HCT116 (cell line): ENCODE measurements at regions not wholly inside any gene's neighbourhood (a gene's known extent, or its start where the extent isn't known, plus 50 kb on each side); places are given as distances from the start of the nearest gene placed in this dataset.

ENCODE experiments used
- ATAC-seq: fragments of 200-7000 bp; cut with Tn5 transposase; 2 replicates; pipeline ENCODE4 v1.9.1; 2020; ENCODE audit warnings: mild to moderate bottlenecking, moderate library complexity
- BruUV-seq: library from RNA; stranded (reverse); fragments of 400-500 nt; replicated peaks from 2 replicates; lab custom pipeline; 2021; lab: Mats Ljungman, UMichigan
- CTCF ChIA-PET: fragments of 300-600 bp; sonication (Branson Sonifier 250); formaldehyde crosslinking; loops from one replicate; lab custom pipeline; 2021; ENCODE audit warnings: antibody characterized with exemption; lab: Charles Lee
- POLR2A ChIA-PET: fragments of 300-600, 350-600 bp; sonication (Branson Sonifier 250); formaldehyde crosslinking; loops from one replicate; lab custom pipeline; 2021; ENCODE audit warnings: antibody characterized with exemption; lab: Charles Lee
- RAD21 ChIA-PET, 2 experiments: fragments of 300-600 bp; sonication (Branson Sonifier 250); formaldehyde crosslinking; loops; one replicate each; lab custom pipeline; 2023; ENCODE audit warnings: low total read pairs in 2 of 2; ENCODE audit not compliant: uncharacterized antibody in 2 of 2, unreplicated experiment in 2 of 2, low non-redundant PET in 1 of 2; lab: Charles Lee
- DNase-seq: peaks from one replicate; pipeline ENCODE4 v3.0.0-alpha.2; 2010; ENCODE audit warnings: low read depth, low spot score
- H2AFZ ChIP-seq: fragments of 200-600 bp; shearing (Covaris generic), sonication (generic); 2 replicates; pipeline ENCODE4 v1.6.1; 2017; ENCODE audit warnings: low read depth, mixed run types, mixed read lengths, antibody characterized with exemption, low read length; ENCODE audit not compliant: poor library complexity, severe bottlenecking
- H3K27ac ChIP-seq: 2 replicates; pipeline ENCODE4 v1.5.1; 2012; ENCODE audit warnings: low read depth, low read length
- H3K27me3 ChIP-seq: fragments of 200-600 bp; sonication (generic); 2 replicates; pipeline ENCODE4 v1.6.1; 2016; ENCODE audit warnings: mixed run types, low read length, mixed read lengths; ENCODE audit not compliant: insufficient read depth
- H3K36me3 ChIP-seq, 2 experiments: fragments of 200-500 bp in 1 of 2; fragments of 200-600 bp in 1 of 2; sonication (Bioruptor generic) in 1 of 2; sonication (generic) in 1 of 2; 2 replicates each; pipeline versions ENCODE4 v1.5.1 to v1.6.1; 2014 to 2016; ENCODE audit warnings: low read length in 2 of 2, inconsistent platforms in 1 of 2, mixed read lengths in 1 of 2, mixed run types in 1 of 2; ENCODE audit not compliant: insufficient read depth in 2 of 2, control insufficient read depth in 1 of 2
- H3K4me1 ChIP-seq, 2 experiments: fragments of 200-600 bp in 1 of 2; sonication (generic) in 1 of 2; 2 replicates each; pipeline versions ENCODE4 v1.5.1 to v1.6.1; 2012 to 2017; ENCODE audit warnings: low read length in 2 of 2, inconsistent platforms in 1 of 2, mild to moderate bottlenecking in 1 of 2, mixed read lengths in 1 of 2, mixed run types in 1 of 2, moderate library complexity in 1 of 2; ENCODE audit not compliant: insufficient read depth in 2 of 2, control insufficient read depth in 1 of 2
- H3K4me2 ChIP-seq: fragments of 200-600 bp; sonication (generic); 2 replicates; pipeline ENCODE4 v1.6.1; 2017; ENCODE audit warnings: mixed run types, low read length, mixed read lengths
- H3K4me3 ChIP-seq, 2 experiments: fragments of 200-600 bp in 1 of 2; sonication (generic) in 1 of 2; replicated peaks in 1 of 2; 2 replicates each; pipeline ENCODE4 v1.5.1; 2011 to 2016; ENCODE audit warnings: low read length in 2 of 2, control low read depth in 1 of 2, low read depth in 1 of 2, mild to moderate bottlenecking in 1 of 2, mixed read lengths in 1 of 2, mixed run types in 1 of 2
- H3K79me2 ChIP-seq: fragments of 200-600 bp; sonication (generic); 2 replicates; pipeline ENCODE4 v1.6.1; 2017; ENCODE audit warnings: mild to moderate bottlenecking, mixed run types, low read length, moderate library complexity, mixed read lengths; ENCODE audit not compliant: insufficient read depth
- H3K9ac ChIP-seq: fragments of 200-600 bp; sonication (generic); 2 replicates; pipeline ENCODE4 v1.6.1; 2016; ENCODE audit warnings: low read length, mixed read lengths
- H3K9me2 ChIP-seq: fragments of 200-600 bp; sonication (generic), shearing (Covaris generic); 2 replicates; pipeline ENCODE4 v1.6.1; 2017; ENCODE audit warnings: mixed run types, mild to moderate bottlenecking, moderate library complexity; ENCODE audit not compliant: insufficient read depth
- H3K9me3 ChIP-seq, 2 experiments: fragments of 200-500 bp in 1 of 2; fragments of 200-600 bp in 1 of 2; sonication (Bioruptor generic) in 1 of 2; sonication (generic) in 1 of 2; 2 replicates each; pipeline ENCODE4 v1.6.1; 2014 to 2017; ENCODE audit warnings: low read length in 2 of 2, mixed read lengths in 2 of 2, inconsistent platforms in 1 of 2, low read depth in 1 of 2, mild to moderate bottlenecking in 1 of 2, mixed run types in 1 of 2, moderate library complexity in 1 of 2; ENCODE audit not compliant: control insufficient read depth in 1 of 2, insufficient read depth in 1 of 2
- H4K20me1 ChIP-seq: fragments of 200-600 bp; sonication (generic), shearing (Covaris generic); 2 replicates; pipeline ENCODE4 v1.6.1; 2017; ENCODE audit warnings: mixed run types, mild to moderate bottlenecking, moderate library complexity; ENCODE audit not compliant: insufficient read depth
- ATF3 ChIP-seq: IDR thresholded peaks from 2 replicates; pipeline ENCODE4 v1.6.1; 2012
- CBX3 ChIP-seq: IDR thresholded peaks from 2 replicates; pipeline ENCODE4 v1.6.1; 2012; ENCODE audit warnings: low read depth
- CTCF ChIP-seq, 3 experiments: fragments of 200-600 bp in 1 of 3; sonication (generic) in 1 of 3; IDR thresholded peaks in 2 of 3; conservative IDR thresholded peaks in 1 of 3; 2 replicates each; pipeline ENCODE4 v1.5.1; 2012 to 2017; ENCODE audit warnings: low read depth in 2 of 3, low read length in 2 of 3, antibody characterized with exemption in 1 of 3, borderline replicate concordance in 1 of 3, control low read depth in 1 of 3, mild to moderate bottlenecking in 1 of 3, mixed read lengths in 1 of 3, mixed run types in 1 of 3, moderate library complexity in 1 of 3; ENCODE audit not compliant: insufficient read depth in 1 of 3
- EGR1 ChIP-seq: IDR thresholded peaks from 2 replicates; pipeline ENCODE4 v1.6.1; 2012; ENCODE audit warnings: low read depth
- ELF1 ChIP-seq: IDR thresholded peaks from 2 replicates; pipeline ENCODE4 v1.6.1; 2012; ENCODE audit warnings: low read depth, borderline replicate concordance
- EZH2phosphoT487 ChIP-seq: fragments of 200-600 bp; IDR thresholded peaks from 2 replicates; pipeline ENCODE4 v1.6.1; 2018; ENCODE audit warnings: antibody characterized with exemption, borderline replicate concordance
- FOSL1 ChIP-seq: IDR thresholded peaks from 2 replicates; pipeline ENCODE4 v1.6.1; 2012; ENCODE audit warnings: low read depth
- POLR2A ChIP-seq: IDR thresholded peaks from 2 replicates; pipeline ENCODE4 v1.7.0; 2011; ENCODE audit warnings: borderline replicate concordance; ENCODE audit not compliant: insufficient read depth, insufficient read length; ENCODE audit errors: extremely low read depth
- RAD21 ChIP-seq: IDR thresholded peaks from 2 replicates; pipeline ENCODE4 v1.6.1; 2012; ENCODE audit warnings: low read depth, mild to moderate bottlenecking
- SIN3A ChIP-seq: IDR thresholded peaks from 2 replicates; pipeline ENCODE4 v1.6.1; 2012; ENCODE audit warnings: low read depth
- SP1 ChIP-seq: IDR thresholded peaks from 2 replicates; pipeline ENCODE4 v1.6.1; 2012; ENCODE audit warnings: low read depth
- SRF ChIP-seq: IDR thresholded peaks from 2 replicates; pipeline ENCODE4 v1.6.1; 2012; ENCODE audit warnings: low read depth
- TCF7L2 ChIP-seq: IDR thresholded peaks from 2 replicates; pipeline ENCODE4 v1.7.0; 2011; ENCODE audit warnings: borderline replicate concordance, inconsistent platforms; ENCODE audit not compliant: insufficient read depth, insufficient read length; ENCODE audit errors: extremely low read depth
- YY1 ChIP-seq: IDR thresholded peaks from 2 replicates; pipeline ENCODE4 v1.6.1; 2011; ENCODE audit warnings: low read length, low read depth, moderate library complexity, mild to moderate bottlenecking; ENCODE audit not compliant: insufficient replicate concordance; ENCODE audit errors: extremely low read depth
- ZBTB33 ChIP-seq: IDR thresholded peaks from 2 replicates; pipeline ENCODE4 v1.6.1; 2011; ENCODE audit warnings: mild to moderate bottlenecking, low read length, moderate library complexity; ENCODE audit not compliant: insufficient replicate concordance; ENCODE audit errors: extremely low read depth
- ZFX ChIP-seq: fragments of 450-650 bp; IDR thresholded peaks from 2 replicates; pipeline ENCODE4 v1.6.1; 2017
- intact Hi-C: fragments of 100-400 bp; cut with micrococcal nuclease; formaldehyde crosslinking; loops from 2 replicates; pipeline ENCODE4 v1.10.0; 2022

GRCh38 chr1:106049595-106049994 is 1006.9 kb upstream of the PRMT6 start:
- no peak overlapping the region for H3K4me2 ChIP-seq
- ChIA-PET POLR2A (no interaction called here), CTCF (no interaction called here), RAD21 (no interaction called here)
- H3K79me2 ChIP-seq, result no peaks in the 10 kb centered on the region
- no peak overlapping the region for H2AFZ ChIP-seq
- H3K27me3 ChIP-seq, result no peaks in the 10 kb centered on the region
- TF ChIP-seq YY1 (no peak), CBX3 (no peak), EGR1 (no peak), EZH2phosphoT487 (no peak), SRF (no peak), ELF1 (no peak), ZBTB33 (no peak), FOSL1 (no peak), POLR2A (no peak), SIN3A (no peak), RAD21 (no peak), TCF7L2 (no peak), ATF3 (no peak), ZFX (no peak), CTCF (IDR thresholded peaks at IDR 0.05 in 2 of 3, conservative IDR thresholded peaks at IDR 0.05 in 1 of 3; ENCODE audit: borderline replicate concordance in 1 of 3, insufficient read depth in 1 of 3, low read depth in 2 of 3, low read length in 2 of 3) (no peak), SP1 (no peak)
- H3K9me2 ChIP-seq, result no peaks in the 10 kb centered on the region
- H4K20me1 ChIP-seq, result no peaks in the 10 kb centered on the region
- ATAC-seq (no peak), DNase-seq (no peak)
- no peaks in the 10 kb centered on the region for H3K36me3 ChIP-seq
- H3K27ac ChIP-seq, result no peak overlapping the region
- H3K9ac ChIP-seq, result no peak overlapping the region
- no TSS peak for BruUV-seq
- no peaks in the 10 kb centered on the region for H3K4me1 ChIP-seq
- peaks cover 15 to 21% of the 10 kb centered on the region in 2 experiments; a peak in 2 of 4 replicates for H3K9me3 ChIP-seq
- intact Hi-C loops, result loop anchor here (10.0 kb wide), 1 partner anchor 65 kb away; no protein-coding TSS in a partner anchor
- H3K4me3 ChIP-seq, result no peak overlapping the region
